IPS-15b (cell line): ENCODE measurements at regions not wholly inside any gene's neighbourhood (a gene's known extent, or its start where the extent isn't known, plus 50 kb on each side); places are given as distances from the start of the nearest gene placed in this dataset.
"Not testable (repeated sequence)": the region's sequence is repeated elsewhere in the genome, so short reads cannot be mapped to it uniquely, and the experiment has no call there.

ENCODE experiments used
- H3K27me3 ChIP-seq: one replicate; pipeline ENCODE4 v1.6.1; 2013; ENCODE audit warnings: low read length; ENCODE audit not compliant: control insufficient read depth, insufficient read depth
- H3K36me3 ChIP-seq: one replicate; pipeline ENCODE4 v1.6.1; 2013; ENCODE audit warnings: low read length; ENCODE audit not compliant: control insufficient read depth, insufficient read depth
- H3K4me1 ChIP-seq: one replicate; pipeline ENCODE4 v1.6.1; 2013; ENCODE audit warnings: mild to moderate bottlenecking, low read length; ENCODE audit not compliant: control insufficient read depth, insufficient read depth
- H3K4me3 ChIP-seq: one replicate; pipeline ENCODE4 v1.5.1; 2013; ENCODE audit warnings: low read depth, low read length
- H3K9ac ChIP-seq: one replicate; pipeline ENCODE4 v1.6.1; 2013; ENCODE audit warnings: low read depth, mild to moderate bottlenecking, low read length
- H3K9me3 ChIP-seq: one replicate; pipeline ENCODE4 v1.6.1; 2013; ENCODE audit warnings: mild to moderate bottlenecking, low read length; ENCODE audit not compliant: control insufficient read depth, insufficient read depth

DNA sequence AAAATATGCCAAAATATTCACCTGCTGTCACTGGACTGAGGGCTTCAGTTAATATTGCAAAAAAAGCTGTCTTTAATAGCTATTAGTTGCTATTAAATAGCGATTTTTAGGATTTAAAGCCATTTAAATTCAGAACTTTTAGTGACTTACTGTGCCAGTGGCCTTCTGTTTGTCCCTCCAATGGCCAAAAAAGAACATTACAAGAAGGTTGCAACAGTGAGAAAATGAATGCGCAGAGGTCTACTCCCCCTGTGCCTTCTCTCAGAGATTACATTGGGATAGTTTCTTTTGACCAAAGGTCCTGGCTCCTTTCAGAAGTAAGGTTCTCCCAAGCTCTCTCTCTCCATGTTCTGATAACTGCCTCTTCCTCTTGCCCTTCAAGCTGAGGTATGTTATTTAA, 930.3 kb upstream of the ARRDC3 start:
- H3K9me3 ChIP-seq, result no peaks in the 10 kb centered on the region
- no peaks in the 10 kb centered on the region for H3K36me3 ChIP-seq
- no peaks in the 10 kb centered on the region for H3K27me3 ChIP-seq
- H3K4me1 ChIP-seq, result no peaks in the 10 kb centered on the region
- no peak overlapping the region for H3K4me3 ChIP-seq
- no peak overlapping the region for H3K9ac ChIP-seq

DNA sequence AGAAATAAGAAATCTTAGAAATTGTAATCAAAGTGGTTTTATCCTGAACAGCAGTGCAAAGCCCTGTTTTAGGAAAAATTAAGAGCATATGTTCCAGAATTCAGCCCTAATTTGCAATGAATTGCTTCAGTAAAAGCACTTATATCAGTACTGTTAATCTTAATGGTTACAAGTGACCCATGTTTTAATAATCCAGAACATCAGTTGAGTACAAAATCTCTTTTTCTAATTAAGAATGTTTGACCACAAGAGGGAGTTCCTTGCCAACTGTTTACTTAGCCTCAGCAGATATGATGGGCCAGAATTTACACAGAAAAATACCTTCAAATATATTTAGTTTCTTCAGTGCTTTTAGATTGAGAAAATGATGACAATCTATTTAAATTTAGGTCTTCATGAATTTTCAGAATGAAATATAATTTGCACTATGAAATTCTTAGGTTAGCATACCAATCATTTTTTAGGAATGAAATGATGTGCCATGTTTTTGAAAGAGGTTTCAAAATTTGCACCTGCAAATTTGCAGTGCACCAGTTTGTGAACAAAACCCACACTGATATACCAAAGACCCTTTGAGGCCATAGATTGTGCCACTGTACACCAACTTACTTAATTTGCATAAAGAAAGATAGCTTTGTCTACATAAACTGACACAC, 926.3 kb upstream of the ARRDC3 start:
- Histone ChIP-seq H3K4me3 (no peak overlapping the region), H3K9ac (no peak overlapping the region), H3K36me3 (no peaks in the 10 kb centered on the region), H3K27me3 (no peaks in the 10 kb centered on the region), H3K9me3 (no peaks in the 10 kb centered on the region), H3K4me1 (no peaks in the 10 kb centered on the region)

- H3K36me3 ChIP-seq, result no peaks in the 10 kb centered on the region
- no peak overlapping the region for H3K4me3 ChIP-seq
- no peaks in the 10 kb centered on the region for H3K4me1 ChIP-seq
- no peak overlapping the region for H3K9ac ChIP-seq
- no peaks in the 10 kb centered on the region for H3K9me3 ChIP-seq
- no peaks in the 10 kb centered on the region for H3K27me3 ChIP-seq
These were observed 925.6 kb upstream of the ARRDC3 start for GRCh38 chr5:92308679-92309078.

DNA sequence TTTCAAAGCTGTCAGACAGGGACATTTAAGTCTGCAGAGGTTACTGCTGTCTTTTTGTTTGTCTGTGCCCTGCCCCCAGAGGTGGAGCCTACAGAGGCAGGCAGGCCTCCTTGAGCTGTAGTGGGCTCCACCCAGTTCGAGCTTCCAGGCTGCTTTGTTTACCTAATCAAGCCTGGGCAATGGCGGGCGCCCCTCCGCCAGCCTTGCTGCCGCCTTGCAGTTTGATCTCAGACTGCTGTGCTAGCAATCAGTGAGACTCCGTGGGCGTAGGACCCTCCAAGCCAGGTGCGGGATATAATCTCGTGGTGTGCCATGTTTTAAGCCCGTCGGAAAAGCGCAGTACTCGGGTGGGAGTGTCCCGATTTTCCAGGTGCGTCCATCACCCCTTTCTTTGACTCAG, 919.2 kb upstream of the ARRDC3 start:
- not testable (repeated sequence) for H3K9me3 ChIP-seq, H3K4me3 ChIP-seq, H3K4me1 ChIP-seq

GRCh38 chr5:92283521-92283920, 900.4 kb upstream of the ARRDC3 start:
- no peaks in the 10 kb centered on the region for H3K36me3 ChIP-seq
- no peaks in the 10 kb centered on the region for H3K27me3 ChIP-seq
- no peaks in the 10 kb centered on the region for H3K9me3 ChIP-seq
- no peak overlapping the region for H3K4me3 ChIP-seq
- H3K9ac ChIP-seq, result no peak overlapping the region
- H3K4me1 ChIP-seq, result no peaks in the 10 kb centered on the region

More for the DNA sequence above, 919.2 kb upstream of the ARRDC3 start:
- H3K9ac ChIP-seq, H3K27me3 ChIP-seq, H3K36me3 ChIP-seq: not testable (repeated sequence)

DNA sequence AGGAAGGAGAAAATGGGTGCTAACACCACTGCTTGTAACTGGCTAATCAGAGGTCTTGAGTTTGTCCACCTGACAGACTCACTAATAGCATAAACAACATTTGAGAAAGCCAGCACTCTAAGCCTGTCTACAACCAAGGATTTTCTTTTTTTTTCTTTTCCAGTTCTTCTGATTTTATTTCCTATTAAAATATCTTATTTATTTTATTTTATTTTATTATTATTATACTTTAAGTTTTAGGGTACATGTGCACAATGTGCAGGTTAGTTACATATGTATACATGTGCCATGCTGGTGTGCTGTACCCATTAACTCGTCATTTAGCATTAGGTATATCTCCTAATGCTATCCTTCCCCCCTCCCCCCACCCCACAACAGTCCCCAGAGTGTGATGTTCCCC, 888.6 kb upstream of the ARRDC3 start:
- not testable (repeated sequence) for H3K9me3 ChIP-seq, H3K36me3 ChIP-seq, H3K4me1 ChIP-seq, H3K9ac ChIP-seq, H3K4me3 ChIP-seq, H3K27me3 ChIP-seq

GRCh38 chr5:92268343-92268742, 885.2 kb upstream of the ARRDC3 start:
- H3K9ac ChIP-seq, result no peak overlapping the region
- H3K4me1 ChIP-seq, result peaks cover 4% of the 10 kb centered on the region
- H3K9me3 ChIP-seq, result no peaks in the 10 kb centered on the region
- no peaks in the 10 kb centered on the region for H3K27me3 ChIP-seq
- no peak overlapping the region for H3K4me3 ChIP-seq
- no peaks in the 10 kb centered on the region for H3K36me3 ChIP-seq

DNA sequence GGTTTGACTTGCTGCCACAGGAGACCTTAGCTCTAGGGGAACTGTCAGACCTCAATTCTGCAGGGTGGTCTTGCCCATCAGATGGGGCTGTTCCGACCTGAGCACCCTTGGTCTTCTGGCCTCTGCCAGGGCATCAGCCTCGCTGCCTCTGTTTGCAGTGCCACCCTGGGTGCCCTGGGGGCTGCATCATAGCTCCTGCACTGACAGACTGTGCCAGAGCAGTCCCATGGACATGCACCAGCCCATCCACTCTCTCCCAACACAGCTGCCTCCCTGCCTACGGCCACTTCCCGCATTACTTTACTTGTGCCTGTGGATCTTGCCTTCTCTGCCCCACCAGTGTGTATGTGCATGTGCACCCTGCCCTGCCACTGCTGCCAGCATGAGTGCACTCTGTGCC, 884.7 kb upstream of the ARRDC3 start:
- Histone ChIP-seq H3K27me3 (no peaks in the 10 kb centered on the region), H3K36me3 (no peaks in the 10 kb centered on the region), H3K9ac (no peak overlapping the region), H3K4me3 (no peak overlapping the region), H3K4me1 (peaks cover 4% of the 10 kb centered on the region), H3K9me3 (no peaks in the 10 kb centered on the region)

- Histone ChIP-seq H3K9ac (no peak overlapping the region), H3K27me3 (no peaks in the 10 kb centered on the region), H3K9me3 (no peaks in the 10 kb centered on the region), H3K36me3 (no peaks in the 10 kb centered on the region), H3K4me1 (peaks cover 4% of the 10 kb centered on the region), H3K4me3 (no peak overlapping the region)
These were observed 882.7 kb upstream of the ARRDC3 start for GRCh38 chr5:92265804-92266203.

DNA sequence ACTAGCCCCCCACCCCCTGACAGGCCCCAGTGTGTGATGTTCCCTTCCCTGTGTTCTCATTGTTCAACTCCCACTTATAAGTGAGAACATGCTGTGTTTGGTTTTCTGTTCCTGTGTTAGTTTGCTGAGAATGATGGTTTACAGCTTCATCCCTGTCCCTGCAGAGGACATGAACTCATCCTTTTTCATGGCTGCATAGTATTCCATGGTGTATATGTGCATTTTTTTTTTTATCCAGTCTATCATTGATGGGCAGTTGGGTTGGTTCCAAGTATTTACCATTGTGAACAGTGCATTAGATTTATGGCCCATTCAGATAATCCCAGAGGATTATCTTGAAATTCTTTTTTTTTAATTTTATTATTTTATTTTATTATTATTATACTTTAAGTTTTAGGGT, 872.5 kb upstream of the ARRDC3 start:
- H3K9me3 ChIP-seq, H3K4me3 ChIP-seq, H3K4me1 ChIP-seq, H3K9ac ChIP-seq, H3K27me3 ChIP-seq, H3K36me3 ChIP-seq: not testable (repeated sequence)

DNA sequence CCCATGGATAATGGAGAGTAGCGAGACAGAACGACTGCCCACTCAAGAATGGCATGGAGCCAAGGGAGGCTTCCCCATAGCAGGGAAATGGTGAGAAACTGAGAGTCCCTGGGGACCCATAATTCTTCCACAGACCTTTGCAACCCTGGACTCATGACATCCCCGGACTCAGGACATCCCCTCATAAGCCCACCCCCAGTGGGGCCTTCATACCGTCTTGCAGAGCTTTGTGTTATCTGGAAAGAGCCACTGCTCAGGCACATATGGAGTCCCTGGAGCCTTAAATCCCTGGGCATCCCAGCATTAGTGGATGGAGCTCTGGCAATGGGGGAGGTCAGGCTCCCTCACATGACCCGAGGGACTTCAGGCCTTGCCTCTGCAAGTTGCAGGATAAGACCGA, 865.4 kb upstream of the ARRDC3 start:
- Histone ChIP-seq H3K27me3 (no peaks in the 10 kb centered on the region), H3K36me3 (no peaks in the 10 kb centered on the region), H3K4me1 (no peaks in the 10 kb centered on the region), H3K9me3 (no peaks in the 10 kb centered on the region), H3K4me3 (no peak overlapping the region), H3K9ac (no peak overlapping the region)

DNA sequence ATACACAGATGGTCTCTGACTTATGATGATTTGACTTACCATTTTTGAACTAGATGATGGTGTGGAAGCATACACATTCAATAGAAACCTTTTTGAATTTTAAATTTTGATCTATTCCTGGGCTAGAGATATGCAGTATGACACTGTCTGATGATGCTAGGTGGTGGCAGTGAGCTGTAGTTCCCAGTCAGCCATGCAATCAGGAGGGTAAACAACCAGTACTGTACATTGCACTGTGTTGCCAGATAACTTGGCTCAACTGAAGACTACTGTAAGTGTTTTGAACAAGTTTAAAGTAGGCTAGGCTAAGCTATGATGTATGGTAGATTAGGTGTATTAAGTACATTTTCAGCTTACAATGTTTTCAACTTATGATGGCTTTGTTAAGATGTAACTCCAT, 859.1 kb upstream of the ARRDC3 start:
- H3K9me3 ChIP-seq, result no peaks in the 10 kb centered on the region
- H3K27me3 ChIP-seq, result no peaks in the 10 kb centered on the region
- no peaks in the 10 kb centered on the region for H3K36me3 ChIP-seq
- no peaks in the 10 kb centered on the region for H3K4me1 ChIP-seq
- H3K4me3 ChIP-seq, result no peak overlapping the region
- no peak overlapping the region for H3K9ac ChIP-seq
